A673 (cell line): ENCODE measurements at regions not wholly inside any gene's neighbourhood (a gene's known extent, or its start where the extent isn't known, plus 50 kb on each side); places are given as distances from the start of the nearest gene placed in this dataset.
A peak's percentile ranks its signal among the peaks of the same experiment; 100 is the strongest.

Experiments used
- BruUV-seq: library from RNA; stranded (reverse); fragments of 400-500 nt; replicated peaks from 2 replicates; lab custom pipeline; 2021; lab: Mats Ljungman, UMichigan
- CTCF ChIA-PET: fragments of 300-600 bp; sonication (Branson Sonifier 250); formaldehyde crosslinking; loops from one replicate; lab custom pipeline; 2022; ENCODE audit warnings: antibody characterized with exemption; lab: Charles Lee
- POLR2A ChIA-PET: fragments of 300-600 bp; sonication (Branson Sonifier 250); formaldehyde crosslinking; loops from one replicate; lab custom pipeline; 2022; ENCODE audit warnings: antibody characterized with exemption; ENCODE audit not compliant: low non-redundant PET; lab: Charles Lee
- DNase-seq: peaks from one replicate; pipeline ENCODE4 v3.0.0-alpha.2; 2015; ENCODE audit warnings: low spot score
- H3K27ac ChIP-seq: fragments of 200-600 bp; sonication (generic); 2 replicates; pipeline ENCODE4 v1.5.1; 2016; ENCODE audit warnings: mixed run types, low read depth, mild to moderate bottlenecking, mixed read lengths, antibody characterized with exemption, low read length; ENCODE audit not compliant: poor library complexity, severe bottlenecking
- H3K27me3 ChIP-seq: fragments of 200-600 bp; sonication (generic); replicated peaks from 2 replicates; pipeline ENCODE4 v1.6.1; 2017; ENCODE audit warnings: mixed run types, low read depth, mild to moderate bottlenecking, mixed read lengths, antibody characterized with exemption, low read length; ENCODE audit not compliant: insufficient read depth, poor library complexity
- H3K36me3 ChIP-seq: fragments of 200-600 bp; sonication (generic); 2 replicates; pipeline ENCODE4 v1.6.1; 2016; ENCODE audit warnings: mixed run types, mild to moderate bottlenecking, mixed read lengths, antibody characterized with exemption, low read length; ENCODE audit not compliant: insufficient read depth, poor library complexity, severe bottlenecking
- H3K4me1 ChIP-seq: fragments of 200-600 bp; sonication (generic); 2 replicates; pipeline ENCODE4 v1.6.1; 2017; ENCODE audit warnings: mixed run types, mild to moderate bottlenecking, mixed read lengths, antibody characterized with exemption, low read length; ENCODE audit not compliant: insufficient read depth, poor library complexity, severe bottlenecking
- H3K4me3 ChIP-seq: fragments of 200-600 bp; sonication (generic); 2 replicates; pipeline ENCODE4 v1.5.1; 2016; ENCODE audit warnings: low read depth, mixed run types, mild to moderate bottlenecking, mixed read lengths, low read length; ENCODE audit not compliant: poor library complexity, severe bottlenecking
- H3K9me3 ChIP-seq: fragments of 200-600 bp; sonication (generic); 2 replicates; pipeline ENCODE4 v1.6.1; 2016; ENCODE audit warnings: mixed run types, low read depth, mild to moderate bottlenecking, mixed read lengths, antibody characterized with exemption, low read length; ENCODE audit not compliant: poor library complexity, severe bottlenecking
- EZH2 ChIP-seq: fragments of 200-600 bp; sonication (generic); IDR thresholded peaks from 2 replicates; pipeline ENCODE4 v1.6.1; 2017; ENCODE audit warnings: borderline replicate concordance, low read depth, mild to moderate bottlenecking, mixed read lengths, antibody characterized with exemption, low read length; ENCODE audit not compliant: poor library complexity, severe bottlenecking
- intact Hi-C: fragments of 100-400 bp; cut with micrococcal nuclease; formaldehyde crosslinking; loops from one replicate; pipeline ENCODE4 v1.10.0; 2022; ENCODE audit not compliant: unreplicated experiment
- TF ChIP-seq, protein P1 (sequence below): fragments of 300-800, 200-600 bp; sonication (generic); conservative IDR thresholded peaks from 2 replicates; pipeline ENCODE4 v1.5.1; 2017; ENCODE audit warnings: low read depth, mild to moderate bottlenecking, antibody characterized with exemption, low read length, moderate library complexity, mixed read lengths

GRCh38 chr6:147000545-147001488 lies 203.4 kb upstream of the STXBP5 start:
- H3K4me1 ChIP-seq = no peaks in the 10 kb centered on the region
- no peak overlapping the region for H3K4me3 ChIP-seq
- no TSS peak for BruUV-seq
- intact Hi-C loops = no loop called here
- H3K27me3 ChIP-seq = no peaks in the 10 kb centered on the region
- H3K27ac ChIP-seq = no peak overlapping the region
- ChIA-PET CTCF (no interaction called here), POLR2A (no interaction called here)
- TF ChIP-seq, protein P1, sequence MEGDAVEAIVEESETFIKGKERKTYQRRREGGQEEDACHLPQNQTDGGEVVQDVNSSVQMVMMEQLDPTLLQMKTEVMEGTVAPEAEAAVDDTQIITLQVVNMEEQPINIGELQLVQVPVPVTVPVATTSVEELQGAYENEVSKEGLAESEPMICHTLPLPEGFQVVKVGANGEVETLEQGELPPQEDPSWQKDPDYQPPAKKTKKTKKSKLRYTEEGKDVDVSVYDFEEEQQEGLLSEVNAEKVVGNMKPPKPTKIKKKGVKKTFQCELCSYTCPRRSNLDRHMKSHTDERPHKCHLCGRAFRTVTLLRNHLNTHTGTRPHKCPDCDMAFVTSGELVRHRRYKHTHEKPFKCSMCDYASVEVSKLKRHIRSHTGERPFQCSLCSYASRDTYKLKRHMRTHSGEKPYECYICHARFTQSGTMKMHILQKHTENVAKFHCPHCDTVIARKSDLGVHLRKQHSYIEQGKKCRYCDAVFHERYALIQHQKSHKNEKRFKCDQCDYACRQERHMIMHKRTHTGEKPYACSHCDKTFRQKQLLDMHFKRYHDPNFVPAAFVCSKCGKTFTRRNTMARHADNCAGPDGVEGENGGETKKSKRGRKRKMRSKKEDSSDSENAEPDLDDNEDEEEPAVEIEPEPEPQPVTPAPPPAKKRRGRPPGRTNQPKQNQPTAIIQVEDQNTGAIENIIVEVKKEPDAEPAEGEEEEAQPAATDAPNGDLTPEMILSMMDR = no peak
- no peak for TF ChIP-seq EZH2
- H3K9me3 ChIP-seq = no peaks in the 10 kb centered on the region
- no peaks in the 10 kb centered on the region for H3K36me3 ChIP-seq
- peak; percentile 24 for DNase-seq

GRCh38 chr6:147001621-147002020 lies 202.6 kb upstream of the STXBP5 start:
- Histone ChIP-seq H3K9me3 (no peaks in the 10 kb centered on the region), H3K4me1 (no peaks in the 10 kb centered on the region), H3K36me3 (no peaks in the 10 kb centered on the region), H3K4me3 (no peak overlapping the region), H3K27ac (no peak overlapping the region), H3K27me3 (no peaks in the 10 kb centered on the region)
- DNase-seq = no peak
- ChIA-PET POLR2A (no interaction called here), CTCF (no interaction called here)
- intact Hi-C loops = no loop called here
- TF ChIP-seq EZH2 = no peak
- TF ChIP-seq, protein P1 = no peak
- BruUV-seq = no TSS peak

GRCh38 chr6:147003186-147003585 lies 201.0 kb upstream of the STXBP5 start:
- Histone ChIP-seq H3K9me3 (no peaks in the 10 kb centered on the region), H3K4me1 (no peaks in the 10 kb centered on the region), H3K27ac (no peak overlapping the region), H3K36me3 (no peaks in the 10 kb centered on the region), H3K4me3 (no peak overlapping the region), H3K27me3 (no peaks in the 10 kb centered on the region)
- intact Hi-C loops = no loop called here
- ChIA-PET POLR2A (no interaction called here), CTCF (no interaction called here)
- no peak for DNase-seq
- BruUV-seq = no TSS peak
- TF ChIP-seq, protein P1 = no peak
- TF ChIP-seq EZH2 = no peak
